ENCODE measurements at regions not wholly inside any gene's neighbourhood (a gene's known extent, or its start where the extent isn't known, plus 50 kb on each side); places are given as distances from the start of the nearest gene placed in this dataset.
"Not testable (repeated sequence)": the region's sequence is repeated elsewhere in the genome, so short reads cannot be mapped to it uniquely, and the experiment has no call there.

DNA sequence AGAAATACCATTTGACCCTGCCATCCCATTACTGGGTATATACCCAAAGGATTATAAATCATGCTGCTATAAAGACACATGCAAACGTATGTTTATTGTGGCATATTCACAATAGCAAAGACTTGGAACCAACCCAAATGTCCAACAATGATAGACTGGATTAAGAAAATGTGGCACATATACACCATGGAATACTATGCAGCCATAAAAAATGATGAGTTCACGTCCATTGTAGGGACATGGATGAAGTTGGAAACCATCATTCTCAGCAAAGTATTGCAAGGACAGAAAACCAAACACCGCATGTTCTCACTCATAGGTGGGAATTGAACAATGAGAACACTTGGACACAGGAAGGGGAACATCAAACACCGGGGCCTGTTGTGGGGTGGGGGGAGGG is 128.0 kb upstream of the LGR5 start:
- TF ChIP-seq, protein P1, sequence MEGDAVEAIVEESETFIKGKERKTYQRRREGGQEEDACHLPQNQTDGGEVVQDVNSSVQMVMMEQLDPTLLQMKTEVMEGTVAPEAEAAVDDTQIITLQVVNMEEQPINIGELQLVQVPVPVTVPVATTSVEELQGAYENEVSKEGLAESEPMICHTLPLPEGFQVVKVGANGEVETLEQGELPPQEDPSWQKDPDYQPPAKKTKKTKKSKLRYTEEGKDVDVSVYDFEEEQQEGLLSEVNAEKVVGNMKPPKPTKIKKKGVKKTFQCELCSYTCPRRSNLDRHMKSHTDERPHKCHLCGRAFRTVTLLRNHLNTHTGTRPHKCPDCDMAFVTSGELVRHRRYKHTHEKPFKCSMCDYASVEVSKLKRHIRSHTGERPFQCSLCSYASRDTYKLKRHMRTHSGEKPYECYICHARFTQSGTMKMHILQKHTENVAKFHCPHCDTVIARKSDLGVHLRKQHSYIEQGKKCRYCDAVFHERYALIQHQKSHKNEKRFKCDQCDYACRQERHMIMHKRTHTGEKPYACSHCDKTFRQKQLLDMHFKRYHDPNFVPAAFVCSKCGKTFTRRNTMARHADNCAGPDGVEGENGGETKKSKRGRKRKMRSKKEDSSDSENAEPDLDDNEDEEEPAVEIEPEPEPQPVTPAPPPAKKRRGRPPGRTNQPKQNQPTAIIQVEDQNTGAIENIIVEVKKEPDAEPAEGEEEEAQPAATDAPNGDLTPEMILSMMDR (conservative IDR thresholded peaks at IDR 0.05; ENCODE audit: low read length), result not testable (repeated sequence)
- not testable (repeated sequence) for TF ChIP-seq EZH2phosphoT487 (IDR thresholded peaks at IDR 0.05; ENCODE audit: borderline replicate concordance, low read depth, low read length)
